H1 (cell line): ENCODE measurements at regions not wholly inside any gene's neighbourhood (a gene's known extent, or its start where the extent isn't known, plus 50 kb on each side); places are given as distances from the start of the nearest gene placed in this dataset.

ENCODE experiments used
- CTCF ChIA-PET: fragments of 300-600 bp; sonication (Branson Sonifier 250); formaldehyde crosslinking; loops from one replicate; lab custom pipeline; 2021; ENCODE audit not compliant: partially characterized antibody; lab: Charles Lee
- POLR2A ChIA-PET: fragments of 300-600 bp; sonication (Branson Sonifier 250); formaldehyde crosslinking; loops from one replicate; lab custom pipeline; 2021; ENCODE audit warnings: inconsistent platforms; ENCODE audit not compliant: partially characterized antibody; lab: Charles Lee
- DNase-seq, 2 experiments: peaks; one replicate each; pipeline versions ENCODE4 v3.0.0 to v3.0.0-alpha.2; 2010 to 2022; ENCODE audit warnings: low spot score in 2 of 2, low read depth in 1 of 2, mixed read lengths in 1 of 2
- FAIRE-seq: peaks from 2 replicates; lab custom pipeline; 2011; peaks lifted over from hg19 to GRCh38; lab: Jason Lieb, UNC
- H2AFZ ChIP-seq: 2 replicates; pipeline ENCODE4 v1.8.1; 2012; ENCODE audit warnings: low read length, inconsistent platforms
- H2AK5ac ChIP-seq: 2 replicates; pipeline ENCODE4 v1.6.1; 2013; ENCODE audit warnings: low read depth, low read length
- H2BK120ac ChIP-seq: replicated peaks from 2 replicates; pipeline ENCODE3; 2013; ENCODE audit warnings: low read depth, low read length, inconsistent platforms
- H2BK12ac ChIP-seq: 2 replicates; pipeline ENCODE4 v1.6.1; 2013; ENCODE audit warnings: low read depth, low read length
- H2BK15ac ChIP-seq: 2 replicates; pipeline ENCODE4 v1.6.1; 2013; ENCODE audit warnings: low read length
- H2BK20ac ChIP-seq: 2 replicates; pipeline ENCODE4 v1.6.1; 2013; ENCODE audit warnings: low read length
- H2BK5ac ChIP-seq: 2 replicates; pipeline ENCODE4 v1.6.1; 2013; ENCODE audit warnings: low read depth, low read length
- H3K14ac ChIP-seq: 2 replicates; pipeline ENCODE4 v1.6.1; 2013; ENCODE audit warnings: inconsistent platforms; ENCODE audit not compliant: insufficient read length
- H3K18ac ChIP-seq: 2 replicates; pipeline ENCODE4 v1.6.1; 2013; ENCODE audit warnings: low read length; ENCODE audit errors: extremely low read depth
- H3K23ac ChIP-seq: 2 replicates; pipeline ENCODE4 v1.6.1; 2013; ENCODE audit warnings: inconsistent platforms; ENCODE audit not compliant: insufficient read length
- H3K23me2 ChIP-seq: 2 replicates; pipeline ENCODE4 v1.6.1; 2013; ENCODE audit warnings: low read depth, low read length
- H3K27ac ChIP-seq: 2 replicates; pipeline ENCODE4 v1.6.1; 2011; ENCODE audit warnings: low read depth, low read length, inconsistent platforms
- H3K27me3 ChIP-seq, 4 experiments: replicated peaks in 1 of 4; 1 replicate in 1 of 4; 2 replicates in 3 of 4; pipeline versions ENCODE4 v1.6.1 to v1.8.1; 2011 to 2013; ENCODE audit warnings: low read length in 3 of 4, mild to moderate bottlenecking in 3 of 4, inconsistent platforms in 2 of 4, mixed read lengths in 2 of 4, moderate library complexity in 1 of 4; ENCODE audit not compliant: control insufficient read depth in 3 of 4, insufficient read depth in 3 of 4; ENCODE audit errors: extremely low read depth in 1 of 4
- H3K36me3 ChIP-seq, 4 experiments: 2 replicates each; pipeline versions ENCODE4 v1.6.1 to v1.8.1; 2011 to 2013; ENCODE audit warnings: mild to moderate bottlenecking in 4 of 4, low read length in 3 of 4, moderate library complexity in 2 of 4, control low read depth in 1 of 4, inconsistent platforms in 1 of 4; ENCODE audit not compliant: insufficient read depth in 4 of 4, control insufficient read depth in 2 of 4
- H3K4ac ChIP-seq: replicated peaks from 2 replicates; pipeline ENCODE3; 2013; ENCODE audit warnings: low read length, low read depth, mixed read lengths, inconsistent platforms; ENCODE audit not compliant: insufficient read length
- H3K4me1 ChIP-seq, 4 experiments: replicated peaks in 1 of 4; 1 replicate in 1 of 4; 2 replicates in 3 of 4; pipeline versions ENCODE4 v1.6.1 to v1.8.1; 2011 to 2013; ENCODE audit warnings: low read length in 3 of 4, inconsistent platforms in 2 of 4, mixed read lengths in 1 of 4; ENCODE audit not compliant: insufficient read depth in 4 of 4, control insufficient read depth in 3 of 4
- H3K4me2 ChIP-seq, 2 experiments: 2 replicates each; pipeline versions ENCODE4 v1.6.1 to v1.8.1; 2011 to 2013; ENCODE audit warnings: low read depth in 2 of 2, low read length in 2 of 2, control low read depth in 1 of 2, inconsistent platforms in 1 of 2, mild to moderate bottlenecking in 1 of 2; ENCODE audit not compliant: insufficient read depth in 1 of 2
- H3K4me3 ChIP-seq, 4 experiments: fragments of 200-600, 300-600 bp in 1 of 4; sonication (generic), shearing (Covaris generic), sonication (Bioruptor Twin) in 1 of 4; 2 replicates each; pipeline versions ENCODE4 v1.5.1 to v1.8.1; 2011 to 2016; ENCODE audit warnings: low read length in 4 of 4, low read depth in 3 of 4, control low read depth in 2 of 4, inconsistent platforms in 2 of 4, mild to moderate bottlenecking in 2 of 4, mixed read lengths in 1 of 4, moderate library complexity in 1 of 4; ENCODE audit not compliant: insufficient read depth in 2 of 4; ENCODE audit errors: extremely low read depth in 1 of 4
- H3K56ac ChIP-seq: replicated peaks from 2 replicates; pipeline ENCODE3; 2013; ENCODE audit warnings: low read depth, mild to moderate bottlenecking, mixed read lengths, low read length, inconsistent platforms; ENCODE audit not compliant: insufficient read length
- H3K79me1 ChIP-seq: 2 replicates; pipeline ENCODE4 v1.6.1; 2013; ENCODE audit warnings: low read depth, low read length, control low read depth
- H3K79me2 ChIP-seq, 2 experiments: 2 replicates each; pipeline versions ENCODE4 v1.6.1 to v1.8.1; 2012 to 2013; ENCODE audit warnings: low read length in 2 of 2, mild to moderate bottlenecking in 2 of 2, inconsistent platforms in 1 of 2; ENCODE audit not compliant: insufficient read depth in 2 of 2, control insufficient read depth in 1 of 2
- H3K9ac ChIP-seq, 4 experiments: replicated peaks in 1 of 4; 1 replicate in 1 of 4; 2 replicates in 3 of 4; pipeline versions ENCODE4 v1.6.1 to v1.8.1; 2011 to 2013; ENCODE audit warnings: low read depth in 3 of 4, low read length in 3 of 4, control low read depth in 2 of 4, mild to moderate bottlenecking in 2 of 4, moderate library complexity in 2 of 4, inconsistent platforms in 1 of 4; ENCODE audit errors: extremely low read depth in 1 of 4
- H3K9me3 ChIP-seq, 2 experiments: 2 replicates each; pipeline versions ENCODE4 v1.6.1 to v1.8.1; 2012 to 2013; ENCODE audit warnings: mild to moderate bottlenecking in 2 of 2, moderate library complexity in 2 of 2, control low read depth in 1 of 2, inconsistent platforms in 1 of 2, low read depth in 1 of 2, low read length in 1 of 2, mixed read lengths in 1 of 2; ENCODE audit not compliant: insufficient read depth in 2 of 2
- H4K20me1 ChIP-seq, 2 experiments: replicated peaks in 1 of 2; 2 replicates each; pipeline versions ENCODE3 to v1.8.1; 2011 to 2013; ENCODE audit warnings: inconsistent platforms in 2 of 2, low read length in 2 of 2, mild to moderate bottlenecking in 1 of 2; ENCODE audit not compliant: insufficient read depth in 2 of 2, control insufficient read depth in 1 of 2
- H4K5ac ChIP-seq: 2 replicates; pipeline ENCODE4 v1.6.1; 2013; ENCODE audit warnings: low read length, low read depth, mixed read lengths, inconsistent platforms; ENCODE audit not compliant: insufficient read length
- H4K8ac ChIP-seq: 2 replicates; pipeline ENCODE4 v1.8.0; 2013; ENCODE audit warnings: mild to moderate bottlenecking, moderate library complexity, low read length, inconsistent platforms; ENCODE audit not compliant: insufficient read depth; ENCODE audit errors: extremely low read depth
- H4K91ac ChIP-seq: replicated peaks from 2 replicates; pipeline ENCODE3; 2013; ENCODE audit warnings: low read length, mixed read lengths, inconsistent platforms; ENCODE audit not compliant: insufficient read length
- BCL11A ChIP-seq, 2 experiments: IDR thresholded peaks; one replicate each; pipeline ENCODE4 v1.6.1; 2011; ENCODE audit warnings: low read depth in 2 of 2, low read length in 2 of 2, mild to moderate bottlenecking in 2 of 2
- CEBPB ChIP-seq: IDR thresholded peaks from 2 replicates; pipeline ENCODE4 v1.6.1; 2012; ENCODE audit warnings: low read depth, low read length
- E2F6 ChIP-seq: IDR thresholded peaks from 2 replicates; pipeline ENCODE4 v1.6.1; 2012; ENCODE audit warnings: inconsistent platforms
- GTF2F1 ChIP-seq: IDR thresholded peaks from 2 replicates; pipeline ENCODE4 v1.6.1; 2012; ENCODE audit warnings: low read depth, low read length, improper control_type of control experiment, borderline replicate concordance
- MAFK ChIP-seq: IDR thresholded peaks from 2 replicates; pipeline ENCODE4 v1.6.1; 2012; ENCODE audit warnings: low read depth, mild to moderate bottlenecking, improper control_type of control experiment, low read length
- MAX ChIP-seq: IDR thresholded peaks from 2 replicates; pipeline ENCODE4 v1.6.1; 2012; ENCODE audit warnings: inconsistent platforms
- NANOG ChIP-seq: IDR thresholded peaks from 2 replicates; pipeline ENCODE4 v1.6.1; 2011; ENCODE audit warnings: low read length, low read depth, mild to moderate bottlenecking, inconsistent platforms; ENCODE audit not compliant: insufficient read depth, poor library complexity, severe bottlenecking
- NRF1 ChIP-seq: IDR thresholded peaks from 2 replicates; pipeline ENCODE4 v1.6.1; 2011; ENCODE audit warnings: mild to moderate bottlenecking, low read depth, low read length, improper control_type of control experiment
- SIN3A ChIP-seq, 2 experiments: IDR thresholded peaks in 1 of 2; conservative IDR thresholded peaks in 1 of 2; 2 replicates each; pipeline ENCODE4 v1.6.1; 2011 to 2012; ENCODE audit warnings: low read length in 2 of 2, improper control_type of control experiment in 1 of 2, low read depth in 1 of 2, mild to moderate bottlenecking in 1 of 2
- SIX5 ChIP-seq: IDR thresholded peaks from 2 replicates; pipeline ENCODE4 v1.6.1; 2011; ENCODE audit warnings: mild to moderate bottlenecking, low read depth, low read length
- SP1 ChIP-seq: IDR thresholded peaks from 2 replicates; pipeline ENCODE4 v1.6.1; 2011; ENCODE audit warnings: low read depth, low read length
- SUZ12 ChIP-seq: fragments of 200-600 bp; sonication (generic); IDR thresholded peaks from 2 replicates; pipeline ENCODE4 v1.6.1; 2012; ENCODE audit warnings: mild to moderate bottlenecking, inconsistent platforms, low read length, moderate library complexity, mixed read lengths
- TCF12 ChIP-seq: IDR thresholded peaks from 2 replicates; pipeline ENCODE4 v1.6.1; 2011; ENCODE audit warnings: low read depth, mild to moderate bottlenecking, low read length
- WGBS, 2 experiments: shearing (Covaris generic) in 1 of 2; methylation state at CpG; one replicate each; pipeline versions ENCODE4 v1.1.6 to v1.1.7; 2013 to 2015; ENCODE audit warnings: low lambda C conversion rate in 2 of 2, mixed read lengths in 2 of 2, inconsistent platforms in 1 of 2, low coverage in 1 of 2, missing lambda C conversion rate in 1 of 2; ENCODE audit not compliant: insufficient replicate concordance in 2 of 2, insufficient coverage in 1 of 2, insufficient read length in 1 of 2; ENCODE audit errors: extremely low coverage in 1 of 2, missing lambda C conversion rate in 1 of 2; 5-methylcytosine and 5-hydroxymethylcytosine counted together

GRCh38 chr10:2994221-2994961 lies 73.0 kb upstream of the PFKP start:
- no peak overlapping the region for H3K56ac ChIP-seq
- H3K79me1 ChIP-seq, result no peaks in the 10 kb centered on the region
- H2AK5ac ChIP-seq, result no peak overlapping the region
- no peaks in the 10 kb centered on the region; the same call in 1 of the 2 replicates for H3K23me2 ChIP-seq
- FAIRE-seq (no peak), DNase-seq (no peak)
- POLR2A ChIA-PET, result no interaction called here
- H3K27ac ChIP-seq, result no peak overlapping the region
- H4K8ac ChIP-seq, result no peak overlapping the region
- 96% methylated on average over 7 of the region's 7 CpGs; no CpG with 5 or more reads in 1 of the 2 experiments for WGBS, 2 experiments
- H3K79me2 ChIP-seq, result no peaks in the 10 kb centered on the region
- H4K91ac ChIP-seq, result no peak overlapping the region
- H3K4me1 ChIP-seq, result no peaks in the 10 kb centered on the region
- H3K9ac ChIP-seq, result no peak overlapping the region
- no peak overlapping the region for H3K23ac ChIP-seq
- H3K4ac ChIP-seq, result no peak overlapping the region
- no peak overlapping the region for H2BK15ac ChIP-seq
- H2BK120ac ChIP-seq, result no peak overlapping the region
- H3K14ac ChIP-seq, result no peak overlapping the region
- H3K9me3 ChIP-seq, result peaks cover 3% of the 10 kb centered on the region in 2 experiments; a peak in 2 of 4 replicates
- no peak overlapping the region for H2BK12ac ChIP-seq
- H3K27me3 ChIP-seq, result no peaks in the 10 kb centered on the region
- H2AFZ ChIP-seq, result no peak overlapping the region
- H2BK20ac ChIP-seq, result no peak overlapping the region
- H3K4me3 ChIP-seq, result no peak overlapping the region
- no peak overlapping the region for H2BK5ac ChIP-seq
- CTCF ChIA-PET, result interaction anchor here (0.8 to 1.0 kb wide), 2 partner anchors 28 to 42 kb away, joined by 4 read pairs; no protein-coding TSS in a partner anchor
- H3K18ac ChIP-seq, result no peak overlapping the region
- no peaks in the 10 kb centered on the region for H4K20me1 ChIP-seq
- H3K36me3 ChIP-seq, result no peaks in the 10 kb centered on the region
- H3K4me2 ChIP-seq, result no peak overlapping the region
- no peak overlapping the region for H4K5ac ChIP-seq
- TF ChIP-seq CEBPB (no peak), SP1 (no peak), E2F6 (no peak), MAFK (no peak), SIN3A (conservative IDR thresholded peaks at IDR 0.05 in 1 of 2, IDR thresholded peaks at IDR 0.05 in 1 of 2; ENCODE audit: low read depth in 1 of 2, low read length in 2 of 2) (no peak), NRF1 (no peak), SIX5 (no peak), SUZ12 (no peak), BCL11A (IDR thresholded peaks at IDR 0.05; ENCODE audit: low read depth in 2 of 2, low read length in 2 of 2) (no peak), MAX (no peak), TCF12 (no peak), NANOG (no peak), GTF2F1 (no peak)
